Lower lobe of right lung (tissue), 2 donors: ENCODE measurements at regions not wholly inside any gene's neighbourhood (a gene's known extent, or its start where the extent isn't known, plus 50 kb on each side); places are given as distances from the start of the nearest gene placed in this dataset.

Experiments used
- ATAC-seq, 2 donors: fragments of 200-7000 bp; cut with Tn5 transposase; one replicate each; pipeline ENCODE4 v1.9.1; 2020 to 2022; ENCODE audit warnings: mild to moderate bottlenecking in 2 of 2, moderate library complexity in 2 of 2
- DNase-seq: peaks from one replicate; pipeline ENCODE4 v3.0.0-alpha.2; 2020
- H3K27ac ChIP-seq: fragments of 200-600 bp; one replicate; pipeline ENCODE4 v1.8.0; 2022
- H3K27me3 ChIP-seq: fragments of 200-600 bp; one replicate; pipeline ENCODE4 v1.8.0; 2022; ENCODE audit warnings: low read depth
- H3K36me3 ChIP-seq: fragments of 200-600 bp; one replicate; pipeline ENCODE4 v1.8.0; 2022; ENCODE audit warnings: mild to moderate bottlenecking
- H3K4me1 ChIP-seq: fragments of 200-600 bp; one replicate; pipeline ENCODE4 v1.8.0; 2022
- H3K4me3 ChIP-seq: fragments of 200-600 bp; one replicate; pipeline ENCODE4 v1.8.0; 2022; ENCODE audit warnings: mild to moderate bottlenecking
- H3K9me3 ChIP-seq: fragments of 200-600 bp; one replicate; pipeline ENCODE4 v1.8.0; 2022
- intact Hi-C: fragments of 100-400 bp; cut with DNase I; formaldehyde crosslinking; loops from one replicate; pipeline ENCODE4 v1.11.0; 2022
- TF ChIP-seq, protein P1 (sequence below): fragments of 200-600 bp; IDR thresholded peaks from one replicate; pipeline ENCODE4 v1.8.0; 2022; ENCODE audit warnings: antibody characterized with exemption, mild to moderate bottlenecking
- donor health status: DM: no; HTN: yes; CAD: no; lungs with severe emphysema.

DNA sequence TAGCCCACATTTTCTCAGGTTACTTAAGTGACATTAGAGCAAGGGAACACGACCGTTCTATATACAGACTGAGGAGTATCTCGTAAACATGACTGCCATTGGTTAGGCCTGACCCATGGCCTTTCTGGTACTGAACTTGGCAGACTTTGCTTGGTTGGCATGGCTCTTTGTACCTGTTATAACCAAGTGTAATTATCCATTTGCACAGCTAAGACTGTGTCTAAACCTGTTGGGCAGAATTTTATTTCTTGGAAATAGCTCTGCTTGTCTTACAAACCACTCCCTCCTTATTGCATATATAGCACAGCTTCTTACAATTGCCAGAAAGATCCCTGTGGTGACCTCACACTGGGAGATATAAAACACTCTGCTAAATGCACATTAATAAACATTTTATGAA lies 106.9 kb downstream of the P2RY1 start:
- Histone ChIP-seq H3K4me3 (no peak overlapping the region), H3K4me1 (no peaks in the 10 kb centered on the region), H3K36me3 (no peaks in the 10 kb centered on the region), H3K27ac (no peak overlapping the region), H3K9me3 (no peaks in the 10 kb centered on the region), H3K27me3 (no peaks in the 10 kb centered on the region)
- DNase-seq (no peak), ATAC-seq (no peak)
- intact Hi-C loops, result no loop called here
- TF ChIP-seq, protein P1, sequence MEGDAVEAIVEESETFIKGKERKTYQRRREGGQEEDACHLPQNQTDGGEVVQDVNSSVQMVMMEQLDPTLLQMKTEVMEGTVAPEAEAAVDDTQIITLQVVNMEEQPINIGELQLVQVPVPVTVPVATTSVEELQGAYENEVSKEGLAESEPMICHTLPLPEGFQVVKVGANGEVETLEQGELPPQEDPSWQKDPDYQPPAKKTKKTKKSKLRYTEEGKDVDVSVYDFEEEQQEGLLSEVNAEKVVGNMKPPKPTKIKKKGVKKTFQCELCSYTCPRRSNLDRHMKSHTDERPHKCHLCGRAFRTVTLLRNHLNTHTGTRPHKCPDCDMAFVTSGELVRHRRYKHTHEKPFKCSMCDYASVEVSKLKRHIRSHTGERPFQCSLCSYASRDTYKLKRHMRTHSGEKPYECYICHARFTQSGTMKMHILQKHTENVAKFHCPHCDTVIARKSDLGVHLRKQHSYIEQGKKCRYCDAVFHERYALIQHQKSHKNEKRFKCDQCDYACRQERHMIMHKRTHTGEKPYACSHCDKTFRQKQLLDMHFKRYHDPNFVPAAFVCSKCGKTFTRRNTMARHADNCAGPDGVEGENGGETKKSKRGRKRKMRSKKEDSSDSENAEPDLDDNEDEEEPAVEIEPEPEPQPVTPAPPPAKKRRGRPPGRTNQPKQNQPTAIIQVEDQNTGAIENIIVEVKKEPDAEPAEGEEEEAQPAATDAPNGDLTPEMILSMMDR, result no peak

DNA sequence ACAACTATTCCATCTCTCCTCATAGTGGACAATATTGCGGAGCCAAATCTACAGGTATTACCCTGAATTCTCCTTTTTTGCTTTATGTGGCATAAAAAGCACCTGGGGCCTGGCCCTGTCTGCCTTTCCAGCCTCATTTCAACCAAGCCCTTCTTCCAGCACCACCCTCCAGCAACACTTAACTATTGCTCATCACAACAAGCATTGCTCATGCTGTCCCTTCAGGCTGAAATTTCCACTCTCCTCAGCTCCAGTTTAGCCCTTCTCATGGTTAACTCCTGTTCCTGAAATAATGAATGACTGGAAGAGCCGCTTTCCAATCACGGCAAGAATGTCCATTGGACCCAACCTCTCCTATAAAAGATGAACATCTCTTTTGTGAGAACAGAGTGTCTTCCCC lies 107.4 kb downstream of the P2RY1 start:
- ATAC-seq, result no peak

DNA sequence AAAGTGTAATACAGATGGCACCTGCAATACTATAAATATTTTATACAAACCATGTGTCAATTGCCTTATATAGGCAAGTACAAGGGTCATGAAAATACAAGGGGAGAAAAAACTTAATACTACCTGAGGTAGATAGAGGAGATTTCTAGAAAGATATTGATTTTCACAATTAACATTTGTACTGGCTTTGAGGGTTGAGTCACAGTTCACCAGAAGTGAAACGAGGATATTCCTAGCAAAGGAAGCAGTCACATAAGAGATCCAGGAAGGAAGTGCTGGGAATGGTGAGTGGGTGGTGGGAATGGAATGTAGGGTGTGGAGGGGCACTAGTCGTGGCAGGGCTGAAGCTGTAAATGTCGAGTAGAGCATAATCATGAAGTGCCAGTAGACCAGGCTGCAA lies 108.7 kb downstream of the P2RY1 start:
- Histone ChIP-seq H3K27ac (no peak overlapping the region), H3K27me3 (no peaks in the 10 kb centered on the region), H3K4me3 (no peak overlapping the region), H3K36me3 (no peaks in the 10 kb centered on the region), H3K9me3 (no peaks in the 10 kb centered on the region), H3K4me1 (no peaks in the 10 kb centered on the region)
- TF ChIP-seq, protein P1, result no peak
- ATAC-seq, result no peak
- DNase-seq, result no peak
- intact Hi-C loops, result no loop called here

More for the DNA sequence above, 107.4 kb downstream of the P2RY1 start:
- no peak for DNase-seq
- H3K36me3 ChIP-seq, result no peaks in the 10 kb centered on the region
- intact Hi-C loops, result no loop called here
- TF ChIP-seq, protein P1, result no peak
- no peaks in the 10 kb centered on the region for H3K27me3 ChIP-seq
- H3K4me3 ChIP-seq, result no peak overlapping the region
- H3K9me3 ChIP-seq, result no peaks in the 10 kb centered on the region
- no peak overlapping the region for H3K27ac ChIP-seq
- no peaks in the 10 kb centered on the region for H3K4me1 ChIP-seq

DNA sequence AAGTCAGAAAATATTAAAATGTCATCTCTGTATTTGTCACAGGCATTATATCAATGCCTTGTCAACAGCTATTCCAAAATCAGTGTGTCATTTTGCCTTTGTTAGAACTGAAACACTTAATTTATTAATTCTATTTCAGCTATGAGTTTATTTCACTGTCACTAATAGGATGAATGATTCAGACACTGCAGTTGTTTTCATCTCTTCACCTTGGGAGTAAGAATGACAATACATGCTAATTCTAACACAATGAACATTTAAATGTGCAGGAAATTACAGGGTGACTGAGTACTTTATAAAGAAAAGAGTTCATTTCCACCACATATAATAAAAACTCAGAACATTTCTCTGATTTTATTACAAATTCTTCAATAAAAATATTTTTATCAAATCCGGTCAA lies 109.7 kb downstream of the P2RY1 start:
- TF ChIP-seq, protein P1, result no peak
- Histone ChIP-seq H3K36me3 (no peaks in the 10 kb centered on the region), H3K4me3 (no peak overlapping the region), H3K27ac (no peak overlapping the region), H3K27me3 (no peaks in the 10 kb centered on the region), H3K4me1 (no peaks in the 10 kb centered on the region), H3K9me3 (no peaks in the 10 kb centered on the region)
- DNase-seq (no peak), ATAC-seq (no peak)
- intact Hi-C loops, result no loop called here

DNA sequence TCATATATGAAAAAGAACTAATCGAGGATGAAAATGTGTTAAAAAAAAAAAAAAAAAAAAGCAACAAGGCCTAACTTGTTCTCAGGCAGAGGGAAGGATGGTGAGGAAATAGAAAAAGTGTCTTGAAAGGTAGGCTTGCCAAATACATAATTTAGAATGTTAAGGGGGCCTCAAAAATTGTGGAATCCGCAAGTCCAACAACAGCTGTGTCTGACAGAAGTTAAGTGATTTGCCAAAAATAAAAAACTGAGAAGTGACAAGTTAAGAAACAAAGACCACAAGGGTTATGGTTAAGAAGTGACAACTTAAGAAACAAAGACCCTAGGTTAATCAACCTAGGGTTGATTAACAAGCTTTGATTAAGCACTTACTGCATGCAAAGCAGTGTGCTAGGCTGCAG lies 110.6 kb downstream of the P2RY1 start:
- ATAC-seq (no peak), DNase-seq (no peak)
- Histone ChIP-seq H3K36me3 (no peaks in the 10 kb centered on the region), H3K4me1 (no peaks in the 10 kb centered on the region), H3K9me3 (no peaks in the 10 kb centered on the region), H3K27me3 (no peaks in the 10 kb centered on the region), H3K27ac (no peak overlapping the region), H3K4me3 (no peak overlapping the region)
- TF ChIP-seq, protein P1, result no peak
- intact Hi-C loops, result no loop called here

DNA sequence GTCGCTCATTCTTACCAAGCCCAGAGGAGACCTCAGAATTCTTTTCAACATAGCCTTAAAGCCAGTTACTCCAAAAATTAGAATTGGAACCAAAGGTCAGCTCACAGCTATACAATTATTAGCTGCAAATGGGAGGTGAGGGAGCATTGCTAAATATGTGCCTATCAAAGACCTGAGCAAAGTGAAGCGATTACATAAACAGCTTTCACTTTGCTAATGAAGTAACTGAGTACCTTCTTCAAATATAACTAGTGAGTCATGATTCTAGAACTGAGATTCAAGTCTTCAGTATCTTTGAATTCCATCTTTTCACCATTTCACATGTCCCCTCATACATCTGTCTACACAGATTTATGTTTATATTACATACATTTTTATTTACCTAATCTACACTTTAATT lies 122.6 kb downstream of the P2RY1 start:
- no peak for DNase-seq

More for the DNA sequence above, 122.6 kb downstream of the P2RY1 start:
- Histone ChIP-seq H3K27me3 (no peaks in the 10 kb centered on the region), H3K4me3 (no peak overlapping the region), H3K9me3 (no peaks in the 10 kb centered on the region), H3K36me3 (no peaks in the 10 kb centered on the region), H3K4me1 (no peaks in the 10 kb centered on the region), H3K27ac (no peak overlapping the region)
- intact Hi-C loops, result no loop called here
- TF ChIP-seq, protein P1, result no peak
- ATAC-seq, result no peak
